H9 (cell line): ENCODE measurements at regions not wholly inside any gene's neighbourhood (a gene's known extent, or its start where the extent isn't known, plus 50 kb on each side); places are given as distances from the start of the nearest gene placed in this dataset.

ENCODE experiments used
- DNase-seq: peaks from one replicate; pipeline ENCODE4 v3.0.0-alpha.2; 2017
- H2AFZ ChIP-seq: one replicate; pipeline ENCODE4 v1.6.1; 2013; ENCODE audit warnings: mild to moderate bottlenecking, low read length, control low read depth, moderate library complexity
- H2AK5ac ChIP-seq: 2 replicates; pipeline ENCODE4 v1.6.1; 2013; ENCODE audit warnings: low read length, control low read depth, mixed read lengths; ENCODE audit not compliant: insufficient read length
- H2BK120ac ChIP-seq: one replicate; pipeline ENCODE4 v1.6.1; 2013; ENCODE audit warnings: low read depth, mild to moderate bottlenecking, low read length, control low read depth, inconsistent platforms; ENCODE audit not compliant: poor library complexity, severe bottlenecking
- H2BK12ac ChIP-seq: 2 replicates; pipeline ENCODE4 v1.6.1; 2013; ENCODE audit warnings: low read length, control low read depth, mixed read lengths, low read depth; ENCODE audit not compliant: insufficient read length
- H2BK15ac ChIP-seq: 2 replicates; pipeline ENCODE4 v1.6.1; 2013; ENCODE audit warnings: low read depth, low read length, control low read depth
- H2BK20ac ChIP-seq: one replicate; pipeline ENCODE4 v1.6.1; 2013; ENCODE audit warnings: low read depth, mild to moderate bottlenecking, low read length, control low read depth, inconsistent platforms; ENCODE audit not compliant: poor library complexity, severe bottlenecking
- H2BK5ac ChIP-seq: 2 replicates; pipeline ENCODE4 v1.6.1; 2013; ENCODE audit warnings: low read length, control low read depth, mixed read lengths; ENCODE audit not compliant: insufficient read length
- H3K14ac ChIP-seq: 2 replicates; pipeline ENCODE4 v1.6.1; 2013; ENCODE audit warnings: low read length, control low read depth; ENCODE audit not compliant: insufficient read depth
- H3K18ac ChIP-seq: 2 replicates; pipeline ENCODE4 v1.6.1; 2013; ENCODE audit warnings: low read depth, mild to moderate bottlenecking, mixed read lengths, low read length, control low read depth; ENCODE audit not compliant: insufficient read length
- H3K23ac ChIP-seq: 2 replicates; pipeline ENCODE4 v1.6.1; 2013; ENCODE audit warnings: low read length, control low read depth, mixed read lengths, low read depth; ENCODE audit not compliant: insufficient read length
- H3K23me2 ChIP-seq: 2 replicates; pipeline ENCODE4 v1.6.1; 2013; ENCODE audit warnings: low read depth, mild to moderate bottlenecking, mixed read lengths, low read length, control low read depth; ENCODE audit not compliant: insufficient read length, poor library complexity, severe bottlenecking
- H3K27ac ChIP-seq: 2 replicates; pipeline ENCODE4 v1.5.1; 2013; ENCODE audit warnings: low read length, control low read depth, mixed read lengths, low read depth; ENCODE audit not compliant: insufficient read length
- H3K27me3 ChIP-seq: 2 replicates; pipeline ENCODE4 v1.6.1; 2013; ENCODE audit warnings: low read length, control low read depth, inconsistent platforms; ENCODE audit not compliant: insufficient read depth
- H3K4ac ChIP-seq: 2 replicates; pipeline ENCODE4 v1.6.1; 2013; ENCODE audit warnings: low read depth, mild to moderate bottlenecking, control low read depth, inconsistent platforms, low read length, moderate library complexity
- H3K4me1 ChIP-seq: 2 replicates; pipeline ENCODE4 v1.6.1; 2013; ENCODE audit warnings: low read length, control low read depth, inconsistent platforms; ENCODE audit not compliant: insufficient read depth
- H3K4me2 ChIP-seq: 2 replicates; pipeline ENCODE4 v1.6.1; 2013; ENCODE audit warnings: low read length, control low read depth, mixed read lengths; ENCODE audit not compliant: insufficient read length, insufficient read depth
- H3K56ac ChIP-seq: 2 replicates; pipeline ENCODE4 v1.6.1; 2013; ENCODE audit warnings: low read depth, mild to moderate bottlenecking, mixed read lengths, low read length, control low read depth; ENCODE audit not compliant: insufficient read length
- H3K79me1 ChIP-seq: 2 replicates; pipeline ENCODE4 v1.6.1; 2013; ENCODE audit warnings: low read depth, mild to moderate bottlenecking, moderate library complexity, low read length, control low read depth, inconsistent platforms; ENCODE audit not compliant: insufficient read depth, poor library complexity, severe bottlenecking
- H3K79me2 ChIP-seq: 2 replicates; pipeline ENCODE4 v1.6.1; 2013; ENCODE audit warnings: low read length, control low read depth, inconsistent platforms; ENCODE audit not compliant: insufficient read depth
- H3K9ac ChIP-seq: 2 replicates; pipeline ENCODE4 v1.6.1; 2013; ENCODE audit warnings: low read length, control low read depth, mixed read lengths; ENCODE audit not compliant: insufficient read length; ENCODE audit errors: extremely low read depth
- H3K9me3 ChIP-seq: one replicate; pipeline ENCODE4 v1.6.1; 2013; ENCODE audit warnings: low read depth, low read length, inconsistent platforms; ENCODE audit not compliant: control insufficient read depth
- H3T11ph ChIP-seq: one replicate; pipeline ENCODE4 v1.6.1; 2013; ENCODE audit warnings: mild to moderate bottlenecking, low read length, control low read depth, inconsistent platforms
- H4K20me1 ChIP-seq: one replicate; pipeline ENCODE4 v1.6.1; 2013; ENCODE audit not compliant: control insufficient read depth, insufficient read length, insufficient read depth
- H4K5ac ChIP-seq: 2 replicates; pipeline ENCODE4 v1.6.1; 2013; ENCODE audit warnings: low read depth, mild to moderate bottlenecking, mixed read lengths, low read length, control low read depth; ENCODE audit not compliant: insufficient read length
- H4K8ac ChIP-seq: replicated peaks from 2 replicates; pipeline ENCODE4 v1.6.1; 2013; ENCODE audit warnings: low read length, control low read depth, mixed read lengths, low read depth; ENCODE audit not compliant: insufficient read length
- H4K91ac ChIP-seq: 2 replicates; pipeline ENCODE4 v1.6.1; 2013; ENCODE audit warnings: low read depth, mild to moderate bottlenecking, moderate library complexity, mixed read lengths, low read length, control low read depth; ENCODE audit not compliant: insufficient read length
- H3K27ac Mint-ChIP-seq, 3 experiments: 2 replicates in 2 of 3; 3 replicates in 1 of 3; pipeline ENCODE4 v1.8.0; 2020 to 2021; ENCODE audit warnings: mixed read lengths in 3 of 3, mild to moderate bottlenecking in 1 of 3, moderate library complexity in 1 of 3
- H3K27me3 Mint-ChIP-seq: 2 replicates; pipeline ENCODE4 v1.8.0; 2021; ENCODE audit warnings: low read depth, mild to moderate bottlenecking, moderate library complexity, mixed read lengths
- H3K36me3 Mint-ChIP-seq, 3 experiments: 2 replicates in 2 of 3; 3 replicates in 1 of 3; pipeline ENCODE4 v1.8.0; 2020 to 2021; ENCODE audit warnings: low read depth in 3 of 3, mixed read lengths in 3 of 3; ENCODE audit not compliant: insufficient read depth in 1 of 3
- H3K4me1 Mint-ChIP-seq, 2 experiments: 2 replicates each; pipeline ENCODE4 v1.8.0; 2020; ENCODE audit warnings: mixed read lengths in 2 of 2
- H3K4me3 Mint-ChIP-seq, 2 experiments: 2 replicates in 1 of 2; 3 replicates in 1 of 2; pipeline ENCODE4 v1.8.0; 2020 to 2021; ENCODE audit warnings: mild to moderate bottlenecking in 2 of 2, mixed read lengths in 2 of 2, moderate library complexity in 1 of 2
- H3K9me3 Mint-ChIP-seq, 2 experiments: 2 replicates in 1 of 2; 3 replicates in 1 of 2; pipeline ENCODE4 v1.8.0; 2020; ENCODE audit warnings: mild to moderate bottlenecking in 2 of 2, mixed read lengths in 2 of 2, moderate library complexity in 1 of 2
- CTCF ChIP-seq: fragments of 200-600 bp; sonication (generic); conservative IDR thresholded peaks from 3 replicates; pipeline ENCODE4 v1.8.0; 2021; ENCODE audit warnings: antibody characterized with exemption, mild to moderate bottlenecking
- WGBS: extraction: QIAGEN DNeasy Blood & Tissue Kit; methylation state at CpG from one replicate; pipeline ENCODE4 v1.1.7; 2013; ENCODE audit warnings: missing lambda C conversion rate, low lambda C conversion rate, mixed read lengths; ENCODE audit not compliant: insufficient read length; ENCODE audit errors: extremely low coverage; 5-methylcytosine and 5-hydroxymethylcytosine counted together

- no peak overlapping the region for H4K5ac ChIP-seq
- no peak overlapping the region for H3T11ph ChIP-seq
- no peaks in the 10 kb centered on the region for H3K27me3 ChIP-seq
- H3K14ac ChIP-seq, result no peak overlapping the region
- H3K9me3 Mint-ChIP-seq, result no peaks in the 10 kb centered on the region
- H2BK120ac ChIP-seq, result no peak overlapping the region
- no peak overlapping the region for H2BK12ac ChIP-seq
- H2BK15ac ChIP-seq, result no peak overlapping the region
- peaks cover 15 to 16% of the 10 kb centered on the region in 2 experiments for H3K4me1 Mint-ChIP-seq
- no peak overlapping the region for H3K27ac ChIP-seq
- no peaks in the 10 kb centered on the region for H3K23me2 ChIP-seq
- H2AFZ ChIP-seq, result no peak overlapping the region
- no peaks in the 10 kb centered on the region for H3K9me3 ChIP-seq
- H2BK20ac ChIP-seq, result no peak overlapping the region
- no peaks in the 10 kb centered on the region for H4K20me1 ChIP-seq
- no peak overlapping the region for H4K8ac ChIP-seq
- no peak overlapping the region for H3K4me3 Mint-ChIP-seq
- no peak overlapping the region for H4K91ac ChIP-seq
- H3K79me2 ChIP-seq, result no peaks in the 10 kb centered on the region
- no peak overlapping the region for H3K56ac ChIP-seq
- no peak overlapping the region for H3K4ac ChIP-seq
- DNase-seq, result no peak
- no peaks in the 10 kb centered on the region; a peak in 1 of 7 replicates for H3K36me3 Mint-ChIP-seq
- H3K27ac Mint-ChIP-seq, result no peak overlapping the region
- H2BK5ac ChIP-seq, result no peak overlapping the region
- WGBS, result no CpG with 5 or more reads among the region's 2 CpGs
- H3K27me3 Mint-ChIP-seq, result peaks cover 93% of the 10 kb centered on the region
- no peaks in the 10 kb centered on the region for H3K79me1 ChIP-seq
- no peak for TF ChIP-seq CTCF
- no peak overlapping the region for H3K18ac ChIP-seq
- H3K23ac ChIP-seq, result no peak overlapping the region
- no peak overlapping the region for H3K9ac ChIP-seq
- no peak overlapping the region for H2AK5ac ChIP-seq
- H3K4me2 ChIP-seq, result no peak overlapping the region
- peaks cover 6% of the 10 kb centered on the region; the same call in 1 of the 2 replicates for H3K4me1 ChIP-seq
Observed at GRCh38 chr15:96393209-96393513, 62.7 kb downstream of the NR2F2 start.
